HCT116 (cell line): ENCODE measurements at regions not wholly inside any gene's neighbourhood (a gene's known extent, or its start where the extent isn't known, plus 50 kb on each side); places are given as distances from the start of the nearest gene placed in this dataset.

Experiments
- CEBPB ChIP-seq: IDR thresholded peaks from 2 replicates; pipeline ENCODE4 v1.6.1; 2012; ENCODE audit warnings: low read depth
- CTCF ChIP-seq, 3 experiments: fragments of 200-600 bp in 1 of 3; sonication (generic) in 1 of 3; IDR thresholded peaks in 2 of 3; conservative IDR thresholded peaks in 1 of 3; 2 replicates each; pipeline ENCODE4 v1.5.1; 2012 to 2017; ENCODE audit warnings: low read depth in 2 of 3, low read length in 2 of 3, antibody characterized with exemption in 1 of 3, borderline replicate concordance in 1 of 3, control low read depth in 1 of 3, mild to moderate bottlenecking in 1 of 3, mixed read lengths in 1 of 3, mixed run types in 1 of 3, moderate library complexity in 1 of 3; ENCODE audit not compliant: insufficient read depth in 1 of 3
- EGR1 ChIP-seq: IDR thresholded peaks from 2 replicates; pipeline ENCODE4 v1.6.1; 2012; ENCODE audit warnings: low read depth
- EZH2 ChIP-seq: fragments of 200-600 bp; sonication (generic); IDR thresholded peaks from 2 replicates; pipeline ENCODE4 v1.6.1; 2017; ENCODE audit warnings: antibody characterized with exemption, mixed run types
- FOSL1 ChIP-seq: IDR thresholded peaks from 2 replicates; pipeline ENCODE4 v1.6.1; 2012; ENCODE audit warnings: low read depth
- POLR2A ChIP-seq: IDR thresholded peaks from 2 replicates; pipeline ENCODE4 v1.7.0; 2011; ENCODE audit warnings: borderline replicate concordance; ENCODE audit not compliant: insufficient read depth, insufficient read length; ENCODE audit errors: extremely low read depth
- POLR2AphosphoS5 ChIP-seq: IDR thresholded peaks from 2 replicates; pipeline ENCODE4 v1.6.1; 2011; ENCODE audit warnings: mild to moderate bottlenecking, low read depth, low read length, moderate library complexity
- RAD21 ChIP-seq: IDR thresholded peaks from 2 replicates; pipeline ENCODE4 v1.6.1; 2012; ENCODE audit warnings: low read depth, mild to moderate bottlenecking
- ZFX ChIP-seq: fragments of 450-650 bp; IDR thresholded peaks from 2 replicates; pipeline ENCODE4 v1.6.1; 2017
- TF ChIP-seq, protein P1 (sequence below): IDR thresholded peaks from 2 replicates; pipeline ENCODE4 v1.6.1; 2012

GRCh38 chr1:240018617-240019016 lies 73.1 kb upstream of the FMN2 start:
- no peak for TF ChIP-seq CTCF (IDR thresholded peaks at IDR 0.05 in 2 of 3, conservative IDR thresholded peaks at IDR 0.05 in 1 of 3; ENCODE audit: borderline replicate concordance in 1 of 3, insufficient read depth in 1 of 3, low read depth in 2 of 3, low read length in 2 of 3)
- TF ChIP-seq POLR2AphosphoS5 = no peak
- no peak for TF ChIP-seq ZFX
- no peak for TF ChIP-seq EGR1
- TF ChIP-seq CEBPB = no peak
- no peak for TF ChIP-seq POLR2A
- no peak for TF ChIP-seq EZH2
- TF ChIP-seq RAD21 = no peak
- TF ChIP-seq, protein P1, sequence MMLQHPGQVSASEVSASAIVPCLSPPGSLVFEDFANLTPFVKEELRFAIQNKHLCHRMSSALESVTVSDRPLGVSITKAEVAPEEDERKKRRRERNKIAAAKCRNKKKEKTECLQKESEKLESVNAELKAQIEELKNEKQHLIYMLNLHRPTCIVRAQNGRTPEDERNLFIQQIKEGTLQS = no peak
- TF ChIP-seq FOSL1 = no peak
